ENCODE measurements at regions not wholly inside any gene's neighbourhood (a gene's known extent, or its start where the extent isn't known, plus 50 kb on each side); places are given as distances from the start of the nearest gene placed in this dataset.

GRCh38 chr22:22036588-22036987, 54.0 kb upstream of the TOP3B start:
- DNase-seq: no peak

GRCh38 chr22:22035771-22036314, 53.3 kb upstream of the TOP3B start:
- no peak for DNase-seq

GRCh38 chr22:22035203-22035602, 52.6 kb upstream of the TOP3B start:
- DNase-seq: no peak

GRCh38 chr22:22034469-22035132, 52.0 kb upstream of the TOP3B start:
- DNase-seq: no peak

- no peak for DNase-seq
Observed at GRCh38 chr22:22033803-22034468, 51.3 kb upstream of the TOP3B start.

- DNase-seq: no peak
Observed at GRCh38 chr22:22032906-22033802, 50.6 kb upstream of the TOP3B start.

- DNase-seq: no peak
Observed at GRCh38 chr22:22032099-22032905, 49.7 kb upstream of the TOP3B start.
